GM23338 (cell line): ENCODE measurements at regions not wholly inside any gene's neighbourhood (a gene's known extent, or its start where the extent isn't known, plus 50 kb on each side); places are given as distances from the start of the nearest gene placed in this dataset.

Experiments
- ATAC-seq: fragments of 200-7000 bp; cut with Tn5 transposase; 3 replicates; pipeline ENCODE4 v1.9.1; 2020
- DNase-seq: peaks from one replicate; pipeline ENCODE4 v3.0.0-alpha.2; 2015; ENCODE audit warnings: low spot score
- H2AFZ ChIP-seq: fragments of 200-600 bp; sonication (generic); 2 replicates; pipeline ENCODE4 v1.8.0; 2016; ENCODE audit warnings: antibody characterized with exemption, mild to moderate bottlenecking, moderate library complexity
- H3F3A ChIP-seq: fragments of 200-600 bp; sonication (generic); replicated peaks from 2 replicates; pipeline ENCODE4 v1.8.0; 2017; ENCODE audit warnings: antibody characterized with exemption, mixed run types, low read depth
- H3K27ac ChIP-seq: fragments of 200-600 bp; sonication (generic); 2 replicates; pipeline ENCODE4 v1.6.1; 2016; ENCODE audit warnings: low read depth
- H3K27me3 ChIP-seq: fragments of 200-600 bp; sonication (generic); 2 replicates; pipeline ENCODE4 v1.8.0; 2016; ENCODE audit warnings: mild to moderate bottlenecking, mixed run types, moderate library complexity; ENCODE audit not compliant: insufficient read depth
- H3K36me3 ChIP-seq: fragments of 200-600 bp; sonication (generic); 2 replicates; pipeline ENCODE4 v1.8.0; 2016; ENCODE audit warnings: mild to moderate bottlenecking; ENCODE audit not compliant: insufficient read depth
- H3K4me1 ChIP-seq: fragments of 200-600 bp; sonication (generic); 2 replicates; pipeline ENCODE4 v1.8.0; 2016; ENCODE audit warnings: mild to moderate bottlenecking, moderate library complexity; ENCODE audit not compliant: insufficient read depth
- H3K4me2 ChIP-seq: fragments of 200-600 bp; sonication (generic); 2 replicates; pipeline ENCODE4 v1.7.1; 2017; ENCODE audit warnings: mixed run types
- H3K4me3 ChIP-seq: fragments of 200-600 bp; sonication (generic); 2 replicates; pipeline ENCODE4 v1.6.1; 2016; ENCODE audit warnings: mixed run types
- H3K79me2 ChIP-seq: fragments of 200-600 bp; sonication (generic); replicated peaks from 2 replicates; pipeline ENCODE4 v1.8.0; 2017; ENCODE audit warnings: mild to moderate bottlenecking; ENCODE audit not compliant: insufficient read depth
- H3K9me2 ChIP-seq: fragments of 200-600 bp; sonication (generic); 2 replicates; pipeline ENCODE4 v1.8.0; 2017; ENCODE audit not compliant: insufficient read depth
- H4K20me1 ChIP-seq: fragments of 200-600 bp; sonication (generic); replicated peaks from 2 replicates; pipeline ENCODE4 v1.8.0; 2017; ENCODE audit warnings: mild to moderate bottlenecking; ENCODE audit not compliant: insufficient read depth
- H3K27ac Mint-ChIP-seq: 2 replicates; pipeline ENCODE4 v1.8.0; 2020; ENCODE audit warnings: inconsistent platforms, mild to moderate bottlenecking, moderate library complexity, mixed read lengths
- H3K27me3 Mint-ChIP-seq: 3 replicates; pipeline ENCODE4 v1.8.0; 2022; ENCODE audit warnings: low read depth, mild to moderate bottlenecking, moderate library complexity, mixed read lengths, inconsistent platforms; ENCODE audit not compliant: insufficient read depth, poor library complexity
- H3K36me3 Mint-ChIP-seq: 3 replicates; pipeline ENCODE4 v1.8.0; 2021; ENCODE audit warnings: low read depth, mild to moderate bottlenecking, inconsistent platforms, moderate library complexity, mixed read lengths
- H3K4me1 Mint-ChIP-seq: 3 replicates; pipeline ENCODE4 v1.8.0; 2020; ENCODE audit warnings: mild to moderate bottlenecking, inconsistent platforms, mixed read lengths
- H3K4me3 Mint-ChIP-seq: 3 replicates; pipeline ENCODE4 v1.8.0; 2021; ENCODE audit warnings: moderate library complexity, mild to moderate bottlenecking, inconsistent platforms, mixed read lengths
- H3K9me3 Mint-ChIP-seq: 3 replicates; pipeline ENCODE4 v1.8.0; 2020; ENCODE audit warnings: moderate library complexity, mild to moderate bottlenecking, inconsistent platforms, mixed read lengths
- CREB1 ChIP-seq: fragments of 250-450 bp; sonication (Bioruptor Pico); IDR thresholded peaks from 2 replicates; pipeline ENCODE4 v1.5.0; 2020; ENCODE audit warnings: low read depth, mild to moderate bottlenecking, moderate library complexity
- ETS1 ChIP-seq: IDR thresholded peaks from 2 replicates; pipeline ENCODE4 v1.6.1; 2016; ENCODE audit warnings: antibody characterized with exemption
- EZH2 ChIP-seq: fragments of 200-600 bp; sonication (generic); IDR thresholded peaks from one replicate; pipeline ENCODE4 v1.8.0; 2017; ENCODE audit warnings: antibody characterized with exemption, mild to moderate bottlenecking, low read depth; ENCODE audit not compliant: unreplicated experiment
- EZH2phosphoT487 ChIP-seq: fragments of 200-600 bp; sonication (generic); IDR thresholded peaks from one replicate; pipeline ENCODE4 v1.8.1; 2018; ENCODE audit warnings: antibody characterized with exemption; ENCODE audit not compliant: unreplicated experiment
- POLR2AphosphoS5 ChIP-seq: IDR thresholded peaks from 2 replicates; pipeline ENCODE4 v1.6.1; 2016; ENCODE audit warnings: antibody characterized with exemption, low read depth
- ZNF114 ChIP-seq: fragments of 250-450 bp; sonication (Bioruptor Pico); IDR thresholded peaks from 2 replicates; pipeline ENCODE4 v1.5.0; 2020; ENCODE audit warnings: mild to moderate bottlenecking, moderate library complexity
- TF ChIP-seq, protein P1 (sequence below): fragments of 250-450 bp; sonication (Bioruptor Pico); IDR thresholded peaks from 2 replicates; pipeline ENCODE4 v1.5.0; 2020; ENCODE audit warnings: mild to moderate bottlenecking, moderate library complexity

DNA sequence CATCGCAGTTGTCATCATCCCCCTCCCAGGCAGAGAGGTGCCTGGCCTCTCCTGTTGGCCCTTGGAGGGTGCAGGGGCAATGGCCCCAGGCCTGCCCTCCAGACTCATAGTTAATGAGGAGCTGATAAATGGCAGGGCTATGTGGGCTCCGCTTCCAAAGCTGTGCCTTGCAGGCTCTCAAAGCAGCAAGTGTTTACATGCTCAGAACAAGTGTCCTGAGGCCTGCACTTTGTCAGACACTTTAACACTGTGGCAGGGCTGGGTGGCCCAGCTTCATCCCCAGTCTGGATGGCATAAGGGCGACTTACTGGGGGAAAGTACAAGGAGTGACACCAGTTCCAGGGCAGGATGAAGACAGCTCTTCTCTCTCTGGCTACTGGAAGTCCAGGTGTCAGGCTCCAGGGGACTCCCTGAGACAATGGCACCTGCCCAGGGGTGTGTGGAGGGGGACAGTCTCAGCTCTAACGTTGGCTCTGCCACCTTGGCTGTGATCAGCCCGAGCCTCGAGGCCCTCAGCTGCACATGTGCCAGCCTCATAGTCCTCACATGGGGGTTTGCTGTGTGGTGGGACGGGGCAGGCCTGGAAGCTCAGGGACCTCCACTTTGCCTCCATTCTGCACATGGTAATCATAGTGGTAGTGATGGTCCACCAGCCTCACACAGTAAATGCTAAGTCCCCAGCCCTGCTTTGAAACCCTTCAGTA, 153.4 kb downstream of the BARX1 start (continued):
- TF ChIP-seq, protein P1, sequence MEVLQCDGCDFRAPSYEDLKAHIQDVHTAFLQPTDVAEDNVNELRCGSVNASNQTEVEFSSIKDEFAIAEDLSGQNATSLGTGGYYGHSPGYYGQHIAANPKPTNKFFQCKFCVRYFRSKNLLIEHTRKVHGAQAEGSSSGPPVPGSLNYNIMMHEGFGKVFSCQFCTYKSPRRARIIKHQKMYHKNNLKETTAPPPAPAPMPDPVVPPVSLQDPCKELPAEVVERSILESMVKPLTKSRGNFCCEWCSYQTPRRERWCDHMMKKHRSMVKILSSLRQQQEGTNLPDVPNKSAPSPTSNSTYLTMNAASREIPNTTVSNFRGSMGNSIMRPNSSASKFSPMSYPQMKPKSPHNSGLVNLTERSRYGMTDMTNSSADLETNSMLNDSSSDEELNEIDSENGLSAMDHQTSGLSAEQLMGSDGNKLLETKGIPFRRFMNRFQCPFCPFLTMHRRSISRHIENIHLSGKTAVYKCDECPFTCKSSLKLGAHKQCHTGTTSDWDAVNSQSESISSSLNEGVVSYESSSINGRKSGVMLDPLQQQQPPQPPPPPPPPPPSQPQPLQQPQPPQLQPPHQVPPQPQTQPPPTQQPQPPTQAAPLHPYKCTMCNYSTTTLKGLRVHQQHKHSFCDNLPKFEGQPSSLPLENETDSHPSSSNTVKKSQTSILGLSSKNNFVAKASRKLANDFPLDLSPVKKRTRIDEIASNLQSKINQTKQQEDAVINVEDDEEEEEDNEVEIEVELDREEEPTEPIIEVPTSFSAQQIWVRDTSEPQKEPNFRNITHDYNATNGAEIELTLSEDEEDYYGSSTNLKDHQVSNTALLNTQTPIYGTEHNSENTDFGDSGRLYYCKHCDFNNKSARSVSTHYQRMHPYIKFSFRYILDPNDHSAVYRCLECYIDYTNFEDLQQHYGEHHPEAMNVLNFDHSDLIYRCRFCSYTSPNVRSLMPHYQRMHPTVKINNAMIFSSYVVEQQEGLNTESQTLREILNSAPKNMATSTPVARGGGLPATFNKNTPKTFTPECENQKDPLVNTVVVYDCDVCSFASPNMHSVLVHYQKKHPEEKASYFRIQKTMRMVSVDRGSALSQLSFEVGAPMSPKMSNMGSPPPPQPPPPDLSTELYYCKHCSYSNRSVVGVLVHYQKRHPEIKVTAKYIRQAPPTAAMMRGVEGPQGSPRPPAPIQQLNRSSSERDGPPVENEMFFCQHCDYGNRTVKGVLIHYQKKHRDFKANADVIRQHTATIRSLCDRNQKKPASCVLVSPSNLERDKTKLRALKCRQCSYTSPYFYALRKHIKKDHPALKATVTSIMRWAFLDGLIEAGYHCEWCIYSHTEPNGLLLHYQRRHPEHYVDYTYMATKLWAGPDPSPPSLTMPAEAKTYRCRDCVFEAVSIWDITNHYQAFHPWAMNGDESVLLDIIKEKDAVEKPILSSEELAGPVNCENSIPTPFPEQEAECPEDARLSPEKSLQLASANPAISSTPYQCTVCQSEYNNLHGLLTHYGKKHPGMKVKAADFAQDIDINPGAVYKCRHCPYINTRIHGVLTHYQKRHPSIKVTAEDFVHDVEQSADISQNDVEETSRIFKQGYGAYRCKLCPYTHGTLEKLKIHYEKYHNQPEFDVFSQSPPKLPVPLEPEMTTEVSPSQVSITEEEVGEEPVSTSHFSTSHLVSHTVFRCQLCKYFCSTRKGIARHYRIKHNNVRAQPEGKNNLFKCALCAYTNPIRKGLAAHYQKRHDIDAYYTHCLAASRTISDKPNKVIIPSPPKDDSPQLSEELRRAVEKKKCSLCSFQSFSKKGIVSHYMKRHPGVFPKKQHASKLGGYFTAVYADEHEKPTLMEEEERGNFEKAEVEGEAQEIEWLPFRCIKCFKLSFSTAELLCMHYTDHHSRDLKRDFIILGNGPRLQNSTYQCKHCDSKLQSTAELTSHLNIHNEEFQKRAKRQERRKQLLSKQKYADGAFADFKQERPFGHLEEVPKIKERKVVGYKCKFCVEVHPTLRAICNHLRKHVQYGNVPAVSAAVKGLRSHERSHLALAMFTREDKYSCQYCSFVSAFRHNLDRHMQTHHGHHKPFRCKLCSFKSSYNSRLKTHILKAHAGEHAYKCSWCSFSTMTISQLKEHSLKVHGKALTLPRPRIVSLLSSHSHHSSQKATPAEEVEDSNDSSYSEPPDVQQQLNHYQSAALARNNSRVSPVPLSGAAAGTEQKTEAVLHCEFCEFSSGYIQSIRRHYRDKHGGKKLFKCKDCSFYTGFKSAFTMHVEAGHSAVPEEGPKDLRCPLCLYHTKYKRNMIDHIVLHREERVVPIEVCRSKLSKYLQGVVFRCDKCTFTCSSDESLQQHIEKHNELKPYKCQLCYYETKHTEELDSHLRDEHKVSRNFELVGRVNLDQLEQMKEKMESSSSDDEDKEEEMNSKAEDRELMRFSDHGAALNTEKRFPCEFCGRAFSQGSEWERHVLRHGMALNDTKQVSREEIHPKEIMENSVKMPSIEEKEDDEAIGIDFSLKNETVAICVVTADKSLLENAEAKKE: no peak
- no peak for TF ChIP-seq CREB1 (CRISPR knock-in tag)
- TF ChIP-seq ETS1: no peak
- no peak for TF ChIP-seq POLR2AphosphoS5
- TF ChIP-seq ZNF114 (CRISPR knock-in tag): no peak

DNA sequence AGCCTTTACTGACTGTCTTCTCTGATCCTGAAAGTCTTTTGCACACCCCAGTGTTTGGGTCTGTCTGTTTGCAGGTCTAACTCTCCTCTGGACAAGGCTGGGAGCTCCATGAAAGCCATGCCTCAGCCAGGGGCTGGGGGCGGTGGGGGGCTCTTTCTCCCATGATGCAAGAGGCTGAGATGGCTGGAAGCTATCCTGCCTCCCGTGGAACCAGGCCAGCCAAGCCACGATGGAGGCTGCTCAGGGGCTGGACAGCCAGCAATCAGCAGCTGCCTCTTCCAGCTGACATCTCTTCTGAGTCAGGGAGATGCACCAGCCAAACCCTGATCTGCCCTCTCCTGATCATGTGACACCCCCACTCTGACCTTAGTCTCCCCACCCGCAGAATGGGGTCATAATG, 154.0 kb downstream of the BARX1 start:
- no peak overlapping the region for H3K4me2 ChIP-seq
- no peaks in the 10 kb centered on the region for H3F3A ChIP-seq
- peaks cover 7% of the 10 kb centered on the region; the same call in 2 of the 3 replicates for H3K9me3 Mint-ChIP-seq

More for the DNA sequence above, 154.0 kb downstream of the BARX1 start:
- no peaks in the 10 kb centered on the region for H3K36me3 ChIP-seq
- H4K20me1 ChIP-seq: no peaks in the 10 kb centered on the region
- H3K27me3 Mint-ChIP-seq: no peaks in the 10 kb centered on the region
- H3K4me1 ChIP-seq: no peaks in the 10 kb centered on the region
- TF ChIP-seq EZH2phosphoT487: no peak
- no peak for TF ChIP-seq ETS1
- no peak for TF ChIP-seq CREB1 (CRISPR knock-in tag)
- TF ChIP-seq POLR2AphosphoS5: no peak
- no peak for TF ChIP-seq EZH2
- H3K27me3 ChIP-seq: no peaks in the 10 kb centered on the region
- H3K4me3 Mint-ChIP-seq: no peak overlapping the region
- no peaks in the 10 kb centered on the region for H3K79me2 ChIP-seq
- no peak overlapping the region for H2AFZ ChIP-seq
- ATAC-seq (no peak), DNase-seq (no peak)
- H3K4me3 ChIP-seq: no peak overlapping the region
- no peak overlapping the region for H3K27ac Mint-ChIP-seq
- H3K36me3 Mint-ChIP-seq: no peaks in the 10 kb centered on the region
- no peak overlapping the region for H3K27ac ChIP-seq
- H3K9me2 ChIP-seq: no peaks in the 10 kb centered on the region
- H3K4me1 Mint-ChIP-seq: no peaks in the 10 kb centered on the region
